Panc1 (cell line): ENCODE measurements at regions not wholly inside any gene's neighbourhood (a gene's known extent, or its start where the extent isn't known, plus 50 kb on each side); places are given as distances from the start of the nearest gene placed in this dataset.

Experiments used
- ATAC-seq: fragments of 200-7000 bp; cut with Tn5 transposase; 2 replicates; pipeline ENCODE4 v1.9.1; 2020; ENCODE audit warnings: mild to moderate bottlenecking, moderate library complexity
- BruUV-seq: library from RNA; stranded (reverse); fragments of 400-500 nt; replicated peaks from 2 replicates; lab custom pipeline; 2021; lab: Mats Ljungman, UMichigan
- CTCF ChIA-PET: fragments of 300-600 bp; sonication (Branson Sonifier 250); formaldehyde crosslinking; loops from one replicate; lab custom pipeline; 2022; ENCODE audit warnings: antibody characterized with exemption; lab: Charles Lee
- POLR2A ChIA-PET: fragments of 300-600 bp; sonication (Branson Sonifier 250); formaldehyde crosslinking; loops from one replicate; lab custom pipeline; 2022; ENCODE audit warnings: antibody characterized with exemption; lab: Charles Lee
- DNase-seq: peaks from one replicate; pipeline ENCODE4 v3.0.0-alpha.2; 2010; ENCODE audit warnings: low read depth, low spot score
- H3K27ac ChIP-seq: 2 replicates; pipeline ENCODE4 v1.5.1; 2011; ENCODE audit warnings: mild to moderate bottlenecking, low read length, inconsistent platforms
- H3K27me3 ChIP-seq: fragments of 200-500 bp; sonication (Bioruptor generic); 2 replicates; pipeline ENCODE4 v1.6.0; 2014; ENCODE audit warnings: low read length, inconsistent platforms; ENCODE audit not compliant: control insufficient read depth, insufficient read depth
- H3K36me3 ChIP-seq: fragments of 200-500 bp; sonication (Bioruptor generic); 2 replicates; pipeline ENCODE4 v1.5.1; 2014; ENCODE audit warnings: inconsistent platforms, mild to moderate bottlenecking, low read length, moderate library complexity; ENCODE audit not compliant: control insufficient read depth, insufficient read depth
- H3K4me1 ChIP-seq: 2 replicates; pipeline ENCODE4 v1.5.1; 2011; ENCODE audit warnings: inconsistent platforms, mild to moderate bottlenecking, low read length, moderate library complexity; ENCODE audit not compliant: control insufficient read depth, insufficient read depth
- H3K4me3 ChIP-seq, 2 experiments: 2 replicates each; pipeline ENCODE4 v1.5.1; 2011 to 2012; ENCODE audit warnings: low read depth in 2 of 2, low read length in 2 of 2, mild to moderate bottlenecking in 2 of 2, inconsistent platforms in 1 of 2, moderate library complexity in 1 of 2
- H3K9me3 ChIP-seq: fragments of 200-500 bp; sonication (Bioruptor generic); 2 replicates; pipeline ENCODE4 v1.5.1; 2014; ENCODE audit warnings: low read depth, mild to moderate bottlenecking, inconsistent platforms, low read length, moderate library complexity; ENCODE audit not compliant: control insufficient read depth, insufficient read depth
- CTCF ChIP-seq: fragments of 450-650 bp; IDR thresholded peaks from 2 replicates; pipeline ENCODE4 v1.5.1; 2017; ENCODE audit warnings: mild to moderate bottlenecking
- POLR2AphosphoS5 ChIP-seq: IDR thresholded peaks from 2 replicates; pipeline ENCODE4 v1.6.1; 2012; ENCODE audit warnings: mild to moderate bottlenecking, low read depth, low read length, moderate library complexity
- REST ChIP-seq, 2 experiments: IDR thresholded peaks; 2 replicates each; pipeline ENCODE4 v1.6.1; 2011 to 2012; ENCODE audit warnings: low read depth in 2 of 2, control low read depth in 1 of 2, low read length in 1 of 2, mild to moderate bottlenecking in 1 of 2, moderate library complexity in 1 of 2; ENCODE audit not compliant: insufficient read depth in 1 of 2
- SIN3A ChIP-seq: IDR thresholded peaks from 2 replicates; pipeline ENCODE4 v1.6.1; 2012; ENCODE audit warnings: low read depth, mild to moderate bottlenecking, low read length, moderate library complexity, borderline replicate concordance; ENCODE audit not compliant: insufficient read depth
- TCF7L2 ChIP-seq: IDR thresholded peaks from 2 replicates; pipeline ENCODE4 v1.6.1; 2011; ENCODE audit warnings: mild to moderate bottlenecking, low read depth, low read length, inconsistent platforms
- in situ Hi-C: cut with HindIII; loops from 2 replicates; pipeline ENCODE4 v1.10.0; 2016; ENCODE audit warnings: low sequenced_read_pairs, low pct_unique_long_range_greater_than_20kb
- intact Hi-C: fragments of 100-400 bp; cut with micrococcal nuclease; formaldehyde crosslinking; loops from one replicate; pipeline ENCODE4 v1.10.0; 2022; ENCODE audit not compliant: unreplicated experiment

GRCh38 chr12:90064852-90065801 lies 356.5 kb upstream of the ATP2B1 start:
- no peaks in the 10 kb centered on the region for H3K36me3 ChIP-seq
- TF ChIP-seq REST (IDR thresholded peaks at IDR 0.05; ENCODE audit: insufficient read depth in 1 of 2, low read depth in 2 of 2, low read length in 1 of 2) (no peak), SIN3A (no peak), CTCF (no peak), POLR2AphosphoS5 (no peak), TCF7L2 (no peak)
- BruUV-seq, result no TSS peak
- POLR2A ChIA-PET, result interaction anchor here (0.6 kb wide), 1 partner anchor 28 kb away, joined by 3 read pairs; no protein-coding TSS in a partner anchor
- DNase-seq (no peak), ATAC-seq (no peak)
- no peaks in the 10 kb centered on the region for H3K9me3 ChIP-seq
- H3K4me1 ChIP-seq, result no peaks in the 10 kb centered on the region
- in situ Hi-C loops, result no loop called here
- H3K4me3 ChIP-seq, result no peak overlapping the region
- intact Hi-C loops, result no loop called here
- CTCF ChIA-PET, result no interaction called here
- H3K27ac ChIP-seq, result no peak overlapping the region
- no peaks in the 10 kb centered on the region for H3K27me3 ChIP-seq

GRCh38 chr12:90062799-90063198 lies 354.2 kb upstream of the ATP2B1 start:
- H3K27ac ChIP-seq, result no peak overlapping the region
- DNase-seq (no peak), ATAC-seq (no peak)
- H3K4me1 ChIP-seq, result no peaks in the 10 kb centered on the region
- intact Hi-C loops (no loop called here), in situ Hi-C loops (no loop called here)
- no peak for TF ChIP-seq POLR2AphosphoS5
- TF ChIP-seq TCF7L2, result no peak
- CTCF ChIA-PET, result no interaction called here
- BruUV-seq, result no TSS peak
- H3K4me3 ChIP-seq, result no peak overlapping the region
- H3K9me3 ChIP-seq, result no peaks in the 10 kb centered on the region
- no peaks in the 10 kb centered on the region for H3K27me3 ChIP-seq
- POLR2A ChIA-PET, result no interaction called here
- H3K36me3 ChIP-seq, result no peaks in the 10 kb centered on the region

GRCh38 chr12:90061809-90062208 lies 353.2 kb upstream of the ATP2B1 start:
- intact Hi-C loops, result no loop called here
- Histone ChIP-seq H3K27ac (no peak overlapping the region), H3K36me3 (no peaks in the 10 kb centered on the region), H3K27me3 (no peaks in the 10 kb centered on the region), H3K9me3 (no peaks in the 10 kb centered on the region), H3K4me3 (no peak overlapping the region), H3K4me1 (no peaks in the 10 kb centered on the region)
- TF ChIP-seq TCF7L2 (no peak), SIN3A (no peak), POLR2AphosphoS5 (no peak), REST (IDR thresholded peaks at IDR 0.05; ENCODE audit: insufficient read depth in 1 of 2, low read depth in 2 of 2, low read length in 1 of 2) (no peak), CTCF (no peak)
- DNase-seq (no peak), ATAC-seq (no peak)
- POLR2A ChIA-PET, result no interaction called here
- no TSS peak for BruUV-seq
- CTCF ChIA-PET, result no interaction called here
- in situ Hi-C loops, result no loop called here
